ENCODE measurements at regions not wholly inside any gene's neighbourhood (a gene's known extent, or its start where the extent isn't known, plus 50 kb on each side); places are given as distances from the start of the nearest gene placed in this dataset.
"Not testable (repeated sequence)": the region's sequence is repeated elsewhere in the genome, so short reads cannot be mapped to it uniquely, and the experiment has no call there.

DNA sequence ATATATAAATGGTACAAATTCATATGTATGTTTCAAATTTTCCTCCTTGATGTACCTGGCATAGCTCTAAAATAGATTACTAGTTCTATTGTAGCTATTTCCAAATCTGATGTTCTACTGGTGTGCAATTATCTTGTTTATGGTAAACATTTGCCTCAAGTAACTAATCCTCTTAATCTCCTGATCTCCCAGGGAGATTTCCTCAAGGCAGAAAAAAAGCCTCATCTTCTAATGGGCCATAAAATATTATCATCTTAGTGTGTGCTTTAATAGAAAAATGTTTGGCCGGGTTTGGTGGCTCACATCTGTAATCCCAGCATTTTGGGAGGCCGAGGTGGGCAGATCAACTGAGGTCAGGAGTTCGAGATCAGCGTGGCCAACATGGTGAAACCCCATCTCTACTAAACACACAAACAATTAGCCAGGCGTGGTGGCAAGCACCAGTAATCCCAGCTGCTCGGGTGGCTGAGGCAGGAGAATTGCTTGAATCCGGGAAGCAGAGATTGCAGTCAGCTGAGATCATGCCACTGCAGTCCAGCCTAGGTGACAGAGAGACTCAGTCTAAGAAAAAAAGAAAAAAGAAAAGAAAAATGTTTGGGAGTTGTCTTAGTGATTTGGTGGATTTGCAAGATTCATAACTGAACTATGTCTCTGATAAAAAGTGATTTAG is 498.9 kb upstream of the SLITRK5 start:
- DNase-seq (ENCODE audit: extremely low read depth, low read depth): no peak
- TF ChIP-seq, protein P1, sequence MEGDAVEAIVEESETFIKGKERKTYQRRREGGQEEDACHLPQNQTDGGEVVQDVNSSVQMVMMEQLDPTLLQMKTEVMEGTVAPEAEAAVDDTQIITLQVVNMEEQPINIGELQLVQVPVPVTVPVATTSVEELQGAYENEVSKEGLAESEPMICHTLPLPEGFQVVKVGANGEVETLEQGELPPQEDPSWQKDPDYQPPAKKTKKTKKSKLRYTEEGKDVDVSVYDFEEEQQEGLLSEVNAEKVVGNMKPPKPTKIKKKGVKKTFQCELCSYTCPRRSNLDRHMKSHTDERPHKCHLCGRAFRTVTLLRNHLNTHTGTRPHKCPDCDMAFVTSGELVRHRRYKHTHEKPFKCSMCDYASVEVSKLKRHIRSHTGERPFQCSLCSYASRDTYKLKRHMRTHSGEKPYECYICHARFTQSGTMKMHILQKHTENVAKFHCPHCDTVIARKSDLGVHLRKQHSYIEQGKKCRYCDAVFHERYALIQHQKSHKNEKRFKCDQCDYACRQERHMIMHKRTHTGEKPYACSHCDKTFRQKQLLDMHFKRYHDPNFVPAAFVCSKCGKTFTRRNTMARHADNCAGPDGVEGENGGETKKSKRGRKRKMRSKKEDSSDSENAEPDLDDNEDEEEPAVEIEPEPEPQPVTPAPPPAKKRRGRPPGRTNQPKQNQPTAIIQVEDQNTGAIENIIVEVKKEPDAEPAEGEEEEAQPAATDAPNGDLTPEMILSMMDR (IDR thresholded peaks at IDR 0.05; ENCODE audit: low read depth, low read length): no peak

DNA sequence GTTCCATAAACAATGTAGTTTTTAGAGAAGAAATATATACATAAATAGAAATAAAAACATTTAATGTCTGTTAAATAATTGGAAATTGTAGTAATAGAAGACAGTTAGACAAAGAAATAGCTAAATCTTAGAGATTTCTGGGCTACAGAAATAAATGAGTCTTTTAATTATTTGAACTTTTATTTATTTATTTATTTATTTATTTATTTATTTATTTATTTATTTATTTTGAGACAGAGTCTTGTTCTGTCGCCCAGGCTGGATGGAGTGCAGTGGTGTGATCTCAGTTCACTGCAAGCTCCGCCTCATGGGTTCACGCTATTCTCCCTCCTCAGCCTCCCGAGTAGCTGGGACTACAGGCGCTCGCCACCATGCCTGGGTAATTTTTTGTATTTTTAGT is 486.0 kb upstream of the SLITRK5 start:
- DNase-seq (ENCODE audit: extremely low read depth, low read depth): not testable (repeated sequence)

DNA sequence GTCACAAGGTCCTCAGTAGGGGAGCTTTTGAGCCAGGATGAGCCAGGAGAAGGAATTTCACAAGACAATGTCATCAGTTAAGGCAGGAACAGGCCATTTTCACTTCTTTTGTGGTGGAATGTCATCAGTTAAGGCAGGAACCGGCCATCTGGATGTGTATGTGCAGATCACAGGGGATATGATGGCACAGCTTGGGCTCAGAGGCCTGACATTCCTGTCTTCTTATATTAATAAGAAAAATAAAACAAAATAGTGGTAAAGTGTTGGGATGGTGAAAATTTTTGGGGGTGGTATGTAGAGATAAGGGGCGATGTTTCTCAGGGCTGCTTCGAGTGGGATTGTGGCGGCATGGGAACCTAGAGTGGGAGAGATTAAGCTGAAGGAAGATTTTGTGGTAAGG is 484.5 kb upstream of the SLITRK5 start:
- DNase-seq (ENCODE audit: extremely low read depth, low read depth): not testable (repeated sequence)

DNA sequence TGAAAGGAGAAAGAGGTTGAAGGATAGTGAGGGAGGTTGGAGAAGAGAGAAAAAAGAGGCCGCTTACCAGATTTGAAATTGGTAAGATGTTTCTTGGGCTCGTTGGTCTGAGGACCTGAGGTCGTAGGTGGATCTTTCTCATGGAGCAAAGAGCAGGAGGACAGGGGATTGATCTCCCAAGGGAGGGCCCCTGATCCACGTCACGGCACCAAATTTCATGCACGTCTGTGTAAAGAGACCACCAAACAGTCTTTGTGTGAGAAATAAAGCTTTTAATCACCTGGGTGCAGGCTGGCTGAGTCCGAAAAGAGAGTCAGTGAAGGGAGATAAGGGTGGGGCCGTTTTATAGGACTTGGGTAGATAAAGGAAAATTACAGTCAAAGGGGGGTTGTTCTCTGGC is 479.7 kb upstream of the SLITRK5 start:
- DNase-seq (ENCODE audit: extremely low read depth, low read depth): not testable (repeated sequence)

DNA sequence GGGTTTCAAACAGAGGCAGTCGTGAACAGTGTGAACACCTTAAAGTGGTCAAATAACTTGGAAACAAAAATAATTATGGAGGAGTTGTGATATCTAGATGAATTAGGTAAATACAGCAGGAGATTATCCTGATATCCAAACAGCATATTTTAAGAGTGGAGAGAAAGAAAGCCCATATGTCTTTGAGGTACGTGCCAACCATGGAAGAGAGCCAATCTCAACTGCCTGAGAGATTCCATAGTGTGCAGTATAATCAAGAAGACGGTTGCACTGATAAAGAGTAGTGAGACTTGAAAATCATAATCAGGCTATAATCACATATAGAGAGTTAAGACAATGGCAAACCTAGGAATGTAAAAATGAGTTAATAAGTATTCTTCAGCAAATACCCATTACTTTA is 472.8 kb upstream of the SLITRK5 start:
- TF ChIP-seq, protein P1 (IDR thresholded peaks at IDR 0.05; ENCODE audit: low read depth, low read length): no peak
- DNase-seq (ENCODE audit: extremely low read depth, low read depth): no peak

DNA sequence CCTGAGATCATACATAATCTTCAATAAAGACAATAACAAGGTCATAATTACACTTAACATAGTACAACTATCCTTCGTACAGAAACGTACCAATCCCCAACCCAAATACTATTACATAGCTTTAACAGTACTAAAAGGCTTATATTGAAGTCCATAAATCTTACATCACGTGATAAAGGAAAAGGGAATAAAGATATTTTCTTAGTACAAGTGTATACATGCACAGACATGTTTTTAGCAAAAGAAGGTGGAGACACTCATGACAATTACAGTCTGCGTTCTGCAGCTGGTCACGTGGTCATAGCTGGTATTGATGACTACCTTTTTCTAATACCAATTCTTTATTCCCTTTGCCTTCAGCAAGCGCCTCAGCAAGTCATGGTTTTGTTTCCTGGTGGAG is 464.5 kb upstream of the SLITRK5 start:
- TF ChIP-seq, protein P1 (IDR thresholded peaks at IDR 0.05; ENCODE audit: low read depth, low read length): no peak
- no peak for DNase-seq (ENCODE audit: extremely low read depth, low read depth)

DNA sequence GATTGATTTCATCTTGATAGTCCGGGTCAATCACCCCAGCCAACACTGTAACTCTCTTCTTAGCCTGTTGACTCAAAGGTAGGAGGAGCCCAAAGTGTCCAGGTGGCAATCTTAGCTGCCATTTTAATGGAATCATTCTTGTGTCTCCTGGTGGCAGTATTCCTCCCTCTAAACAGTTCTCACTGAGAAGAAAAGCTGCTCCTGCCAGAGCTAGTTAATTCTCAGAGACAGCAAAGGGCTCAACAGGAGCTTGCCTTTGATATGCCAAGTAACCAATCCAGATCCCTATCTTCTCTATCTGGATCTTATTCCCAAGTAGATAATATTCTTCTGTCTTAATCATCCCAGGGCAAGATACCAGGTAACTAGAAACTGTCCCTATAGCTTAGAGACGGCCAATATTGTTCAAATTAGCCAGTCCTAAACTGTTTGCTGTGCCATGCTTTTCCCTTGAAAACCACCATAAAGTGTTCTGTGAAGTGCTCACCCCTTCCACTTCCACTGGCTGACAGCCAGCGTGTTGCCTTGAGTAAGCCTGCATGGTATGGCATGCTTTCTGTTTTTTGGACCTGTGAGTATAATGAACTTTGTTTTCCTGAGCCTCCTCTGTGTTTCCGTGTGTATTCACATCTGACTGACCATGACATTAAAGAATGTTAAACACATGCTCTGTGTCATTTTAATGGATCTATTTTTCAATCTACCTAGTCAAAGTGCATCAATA is 463.7 kb upstream of the SLITRK5 start:
- TF ChIP-seq, protein P1 (IDR thresholded peaks at IDR 0.05; ENCODE audit: low read depth, low read length): no peak
- DNase-seq (ENCODE audit: extremely low read depth, low read depth): no peak

DNA sequence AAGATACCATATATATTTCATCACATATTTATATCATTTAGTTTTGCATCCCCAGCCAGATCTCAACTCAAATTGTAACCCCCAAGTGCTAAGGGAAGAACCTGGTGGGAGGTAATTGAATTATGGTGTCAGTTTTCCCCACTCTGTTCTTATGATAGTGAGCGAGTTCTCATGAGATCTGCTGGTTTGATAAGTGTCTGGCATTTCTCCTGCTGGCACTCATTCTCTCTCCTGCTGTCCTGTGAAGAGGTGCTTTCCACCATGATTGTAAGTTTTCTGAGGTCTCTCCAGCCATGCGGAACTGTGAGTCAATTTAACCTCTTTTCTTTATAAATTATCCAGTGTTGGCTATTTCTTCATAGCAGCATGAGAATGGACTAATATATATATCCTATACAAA is 462.5 kb upstream of the SLITRK5 start:
- TF ChIP-seq, protein P1 (IDR thresholded peaks at IDR 0.05; ENCODE audit: low read depth, low read length): no peak
- DNase-seq (ENCODE audit: extremely low read depth, low read depth): no peak

DNA sequence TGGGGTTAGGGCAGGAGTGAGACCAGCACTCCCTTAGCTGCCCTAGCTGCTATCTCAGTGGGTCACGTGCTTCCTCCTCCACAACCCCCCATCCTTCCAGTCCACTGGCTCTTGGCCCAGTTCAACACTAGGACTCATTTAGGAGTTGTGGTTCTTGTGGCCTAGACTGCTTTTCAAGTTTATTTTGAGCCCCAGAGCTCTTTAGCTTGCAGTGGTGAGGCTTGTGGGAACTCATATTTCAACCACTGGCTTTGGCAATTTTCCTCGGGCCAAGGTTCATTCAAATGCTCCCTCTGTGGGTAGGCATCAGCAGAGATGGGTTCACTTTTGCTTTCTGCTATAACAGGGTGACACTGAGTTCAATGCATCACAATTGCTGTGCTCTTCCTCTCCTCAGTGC is 436.2 kb upstream of the SLITRK5 start:
- no peak for DNase-seq (ENCODE audit: extremely low read depth, low read depth)

More for the DNA sequence above, 436.2 kb upstream of the SLITRK5 start:
- TF ChIP-seq, protein P1 (IDR thresholded peaks at IDR 0.05; ENCODE audit: low read depth, low read length): no peak; the same call in none of the 2 replicates

Data from AG09319 (cell line).